ENCODE measurements at regions not wholly inside any gene's neighbourhood (a gene's known extent, or its start where the extent isn't known, plus 50 kb on each side); places are given as distances from the start of the nearest gene placed in this dataset.

- in situ Hi-C loops (cut with HindIII; ENCODE audit: low sequenced_read_pairs): no loop called here
- H3K4me3 ChIP-seq (ENCODE audit: low read depth, low read length): no peak overlapping the region
- peak; percentile 16 for TF ChIP-seq CTCF (IDR thresholded peaks at IDR 0.05; ENCODE audit: low read depth, low read length, missing control alignments)
- no peak for DNase-seq (ENCODE audit: low read depth)
Observed at GRCh38 chr16:66127459-66128370, 238.8 kb upstream of the CDH5 start.

GRCh38 chr16:66121466-66121865 lies 245.0 kb upstream of the CDH5 start:
- H3K4me3 ChIP-seq (ENCODE audit: low read depth, low read length): no peak overlapping the region
- DNase-seq (ENCODE audit: low read depth): no peak
- in situ Hi-C loops (cut with HindIII; ENCODE audit: low sequenced_read_pairs): no loop called here
- TF ChIP-seq CTCF (IDR thresholded peaks at IDR 0.05; ENCODE audit: low read depth, low read length, missing control alignments): no peak

- peak; percentile 90 for DNase-seq (ENCODE audit: low read depth)
- no peak for TF ChIP-seq CTCF (IDR thresholded peaks at IDR 0.05; ENCODE audit: low read depth, low read length, missing control alignments)
- H3K4me3 ChIP-seq (ENCODE audit: low read depth, low read length): no peak overlapping the region
- in situ Hi-C loops (cut with HindIII; ENCODE audit: low sequenced_read_pairs): no loop called here
Observed at GRCh38 chr16:66120656-66121055, 245.8 kb upstream of the CDH5 start.

GRCh38 chr16:66116163-66117002 lies 250.1 kb upstream of the CDH5 start:
- TF ChIP-seq CTCF (IDR thresholded peaks at IDR 0.05; ENCODE audit: low read depth, low read length, missing control alignments): no peak
- no peak for DNase-seq (ENCODE audit: low read depth)
- H3K4me3 ChIP-seq (ENCODE audit: low read depth, low read length): no peak overlapping the region
- in situ Hi-C loops (cut with HindIII; ENCODE audit: low sequenced_read_pairs): no loop called here

GRCh38 chr16:66115373-66115772 lies 251.1 kb upstream of the CDH5 start:
- no peak for TF ChIP-seq CTCF (IDR thresholded peaks at IDR 0.05; ENCODE audit: low read depth, low read length, missing control alignments)
- in situ Hi-C loops (cut with HindIII; ENCODE audit: low sequenced_read_pairs): no loop called here
- no peak overlapping the region for H3K4me3 ChIP-seq (ENCODE audit: low read depth, low read length)
- DNase-seq (ENCODE audit: low read depth): no peak

- no peak for TF ChIP-seq CTCF (IDR thresholded peaks at IDR 0.05; ENCODE audit: low read depth, low read length, missing control alignments)
- no peak overlapping the region for H3K4me3 ChIP-seq (ENCODE audit: low read depth, low read length)
- in situ Hi-C loops (cut with HindIII; ENCODE audit: low sequenced_read_pairs): no loop called here
- no peak for DNase-seq (ENCODE audit: low read depth)
Observed at GRCh38 chr16:66113223-66113622, 253.3 kb upstream of the CDH5 start.

Data from astrocyte of the cerebellum (primary cell).